ENCODE measurements at regions not wholly inside any gene's neighbourhood (a gene's known extent, or its start where the extent isn't known, plus 50 kb on each side); places are given as distances from the start of the nearest gene placed in this dataset.
"Not testable (repeated sequence)": the region's sequence is repeated elsewhere in the genome, so short reads cannot be mapped to it uniquely, and the experiment has no call there.

DNA sequence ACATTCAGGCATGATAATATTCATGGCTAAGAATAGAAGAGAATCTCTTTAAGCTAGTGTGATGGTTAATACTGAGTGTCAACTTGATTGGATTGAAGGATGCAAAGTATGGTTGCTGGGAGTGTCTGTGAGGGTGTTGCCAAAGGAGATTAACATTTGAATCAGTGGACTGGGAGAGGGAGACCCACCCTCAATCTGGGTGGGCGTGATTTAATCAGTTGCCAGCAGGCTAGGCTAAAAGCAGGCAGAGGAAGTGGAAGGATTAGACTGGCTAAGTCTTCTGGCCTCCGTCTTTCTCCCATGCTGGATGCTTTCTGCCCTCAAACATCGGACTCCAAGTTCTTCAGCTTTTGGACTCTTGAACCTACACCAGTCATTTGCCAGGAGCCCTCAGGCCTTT, 106.9 kb upstream of the CCDC39 start:
- DNase-seq; H2AFZ ChIP-seq (replicated peaks; ENCODE audit: low read length, poor library complexity); H2AK9ac ChIP-seq (replicated peaks; ENCODE audit: low read depth, low read length, poor library complexity); POLR2A ChIA-PET (ENCODE audit: unreplicated experiment); ATAC-seq (ENCODE audit: low read depth); H3K18ac ChIP-seq (ENCODE audit: low read depth, low read length); H2AK5ac ChIP-seq (ENCODE audit: low read depth, low read length); H3K14ac ChIP-seq (replicated peaks; ENCODE audit: low read depth, low read length); H3K4me1 ChIP-seq (ENCODE audit: control insufficient read depth, insufficient read depth, low read length); H4K8ac ChIP-seq (ENCODE audit: low read depth in 2 of 2, low read length in 2 of 2); intact Hi-C loops (cut with micrococcal nuclease); H3K9ac ChIP-seq (ENCODE audit: low read depth, low read length); H3K79me1 ChIP-seq (ENCODE audit: low read depth in 1 of 2, low read length in 2 of 2); H3K56ac ChIP-seq (ENCODE audit: extremely low read depth, insufficient read depth, low read length); BruUV-seq (replicated peaks); in situ Hi-C loops (cut with MboI; ENCODE audit: low sequenced_read_pairs); H4K5ac ChIP-seq (ENCODE audit: low read depth, low read length); H3K4me2 ChIP-seq (ENCODE audit: low read depth, low read length); CTCF ChIA-PET; H2BK20ac ChIP-seq (ENCODE audit: low read depth, low read length); H3K23ac ChIP-seq (ENCODE audit: low read depth, low read length); H2BK5ac ChIP-seq (ENCODE audit: low read depth, low read length, poor library complexity, severe bottlenecking); dilution Hi-C loops (cut with HindIII; ENCODE audit: low sequenced_read_pairs, unreplicated experiment); H3K27me3 ChIP-seq (ENCODE audit: control insufficient read depth, insufficient read depth, low read length); H3K9me1 ChIP-seq (ENCODE audit: insufficient read depth, low read length); H3K4me3 ChIP-seq (ENCODE audit: insufficient read depth, low read depth, low read length); H2BK15ac ChIP-seq (ENCODE audit: low read depth, low read length); H4K91ac ChIP-seq (ENCODE audit: insufficient read depth, low read depth, low read length); H3K36me3 ChIP-seq (ENCODE audit: control insufficient read depth, insufficient read depth, low read length); H3K4ac ChIP-seq (ENCODE audit: low read depth, low read length); H4K20me1 ChIP-seq (ENCODE audit: insufficient read depth, low read length); H2BK120ac ChIP-seq (ENCODE audit: low read depth, low read length); H3K27ac ChIP-seq (ENCODE audit: insufficient read depth, low read length): not testable (repeated sequence)
- WGBS, 2 experiments (ENCODE audit: extremely low coverage in 2 of 2, insufficient read length in 1 of 2): 50% methylated on average over 1 of the region's 3 CpGs; no CpG with 5 or more reads in 1 of the 2 experiments
- H3K9me3 ChIP-seq (ENCODE audit: control insufficient read depth, insufficient read depth, low read length): peaks cover 11% of the 10 kb centered on the region
